Endothelial cell of umbilical vein (primary cell): ENCODE measurements at regions not wholly inside any gene's neighbourhood (a gene's known extent, or its start where the extent isn't known, plus 50 kb on each side); places are given as distances from the start of the nearest gene placed in this dataset.

Experiments used
- BruUV-seq: library from RNA; stranded (reverse); fragments of 400-500 nt; replicated peaks from 2 replicates; lab custom pipeline; 2021; lab: Mats Ljungman, UMichigan
- CTCF ChIA-PET: fragments of 300-600, 350-600 bp; sonication (Branson Sonifier 250); formaldehyde crosslinking; loops from one replicate; lab custom pipeline; 2021; ENCODE audit warnings: antibody characterized with exemption, inconsistent platforms; lab: Charles Lee
- POLR2A ChIA-PET: fragments of 300-600, 350-600 bp; sonication (Branson Sonifier 250); formaldehyde crosslinking; loops from one replicate; lab custom pipeline; 2021; ENCODE audit warnings: antibody characterized with exemption, inconsistent platforms; lab: Charles Lee
- DNase-seq: peaks from one replicate; pipeline ENCODE4 v3.0.0-alpha.2; 2011; ENCODE audit warnings: low read depth, low spot score
- FAIRE-seq: peaks from 2 replicates; lab custom pipeline; 2011; peaks lifted over from hg19 to GRCh38; lab: Jason Lieb, UNC
- H2AFZ ChIP-seq: 2 replicates; pipeline ENCODE4 v1.6.0; 2012; ENCODE audit warnings: low read depth, low read length, control low read depth, inconsistent platforms
- H3K27ac ChIP-seq: 2 replicates; pipeline ENCODE4 v1.5.1; 2011; ENCODE audit warnings: low read depth, mild to moderate bottlenecking, control low read depth, low read length, moderate library complexity; ENCODE audit not compliant: insufficient read depth
- H3K27me3 ChIP-seq, 2 experiments: 2 replicates each; pipeline versions ENCODE4 v1.6.0 to v1.6.1; 2011; ENCODE audit warnings: low read length in 2 of 2, mixed read lengths in 1 of 2; ENCODE audit not compliant: control insufficient read depth in 2 of 2, insufficient read depth in 2 of 2
- H3K36me3 ChIP-seq, 2 experiments: 2 replicates in 1 of 2; 3 replicates in 1 of 2; pipeline ENCODE4 v1.5.1; 2011; ENCODE audit warnings: low read length in 2 of 2, mild to moderate bottlenecking in 1 of 2, moderate library complexity in 1 of 2; ENCODE audit not compliant: control insufficient read depth in 2 of 2, insufficient read depth in 2 of 2; ENCODE audit errors: extremely low read depth in 1 of 2
- H3K4me1 ChIP-seq: 3 replicates; pipeline ENCODE4 v1.5.1; 2011; ENCODE audit warnings: mild to moderate bottlenecking, low read length; ENCODE audit not compliant: control insufficient read depth, insufficient read depth; ENCODE audit errors: extremely low read depth
- H3K4me2 ChIP-seq: 2 replicates; pipeline ENCODE4 v1.6.1; 2011; ENCODE audit warnings: low read length, control low read depth, mixed read lengths; ENCODE audit not compliant: insufficient read depth
- H3K4me3 ChIP-seq, 3 experiments: fragments of 200-600 bp in 1 of 3; sonication (generic), shearing (Covaris generic) in 1 of 3; replicated peaks in 1 of 3; 2 replicates each; pipeline ENCODE4 v1.5.1; 2011 to 2016; ENCODE audit warnings: control low read depth in 3 of 3, low read length in 3 of 3, mild to moderate bottlenecking in 2 of 3, inconsistent platforms in 1 of 3, low read depth in 1 of 3, moderate library complexity in 1 of 3; ENCODE audit not compliant: insufficient read depth in 1 of 3
- H3K79me2 ChIP-seq: 2 replicates; pipeline ENCODE4 v1.6.0; 2012; ENCODE audit warnings: low read length, inconsistent platforms; ENCODE audit not compliant: control insufficient read depth, insufficient read depth
- H3K9ac ChIP-seq: replicated peaks from 2 replicates; pipeline ENCODE3; 2011; ENCODE audit warnings: low read length, control low read depth; ENCODE audit not compliant: insufficient read depth; ENCODE audit errors: extremely low read depth
- H3K9me1 ChIP-seq: replicated peaks from 3 replicates; pipeline ENCODE4 v1.6.0; 2011; ENCODE audit warnings: mild to moderate bottlenecking, low read length; ENCODE audit not compliant: control insufficient read depth, insufficient read depth; ENCODE audit errors: extremely low read depth
- H3K9me3 ChIP-seq: replicated peaks from 2 replicates; pipeline ENCODE4 v1.5.1; 2012; ENCODE audit warnings: low read length, inconsistent platforms; ENCODE audit not compliant: control insufficient read depth, insufficient read depth
- H4K20me1 ChIP-seq: replicated peaks from 2 replicates; pipeline ENCODE3; 2011; ENCODE audit warnings: mild to moderate bottlenecking, low read length; ENCODE audit not compliant: control insufficient read depth, insufficient read depth; ENCODE audit errors: extremely low read depth
- CTCF ChIP-seq, 2 donors: IDR thresholded peaks; 1 replicate in 1 of 2; 2 replicates in 1 of 2; pipeline ENCODE4 v1.5.1; 2011; ENCODE audit warnings: low read length in 2 of 2, mild to moderate bottlenecking in 2 of 2, moderate library complexity in 2 of 2, control low read depth in 1 of 2, inconsistent platforms in 1 of 2, low read depth in 1 of 2; ENCODE audit not compliant: insufficient read depth in 1 of 2; ENCODE audit errors: extremely low read depth in 1 of 2
- EZH2 ChIP-seq: IDR thresholded peaks from 2 replicates; pipeline ENCODE4 v1.6.1; 2012; ENCODE audit warnings: borderline replicate concordance, low read depth, mild to moderate bottlenecking, moderate library complexity, low read length, inconsistent platforms; ENCODE audit not compliant: severe bottlenecking
- FOS ChIP-seq: IDR thresholded peaks from 2 replicates; pipeline ENCODE4 v1.6.1; 2011; ENCODE audit warnings: mild to moderate bottlenecking, low read length, moderate library complexity, borderline replicate concordance; ENCODE audit not compliant: insufficient read depth
- GATA2 ChIP-seq: IDR thresholded peaks from 2 replicates; pipeline ENCODE4 v1.7.0; 2011; ENCODE audit warnings: low read depth, mild to moderate bottlenecking, moderate library complexity, mixed read lengths, low read length; ENCODE audit not compliant: insufficient read length, insufficient read depth
- JUN ChIP-seq: IDR thresholded peaks from 2 replicates; pipeline ENCODE4 v1.6.1; 2011; ENCODE audit warnings: borderline replicate concordance, low read depth; ENCODE audit not compliant: insufficient read length, insufficient read depth
- MAX ChIP-seq: IDR thresholded peaks from 2 replicates; pipeline ENCODE4 v1.6.1; 2011; ENCODE audit not compliant: insufficient read depth, insufficient read length
- MYC ChIP-seq: IDR thresholded peaks from one replicate; pipeline ENCODE4 v1.6.1; 2011; ENCODE audit warnings: mild to moderate bottlenecking, low read depth, low read length
- POLR2A ChIP-seq: IDR thresholded peaks from 2 replicates; pipeline ENCODE4 v1.6.1; 2012; ENCODE audit warnings: low read depth, mild to moderate bottlenecking, control low read depth, low read length
- POLR2AphosphoS5 ChIP-seq: IDR thresholded peaks from 2 replicates; pipeline ENCODE4 v1.6.1; 2012; ENCODE audit warnings: low read depth, mild to moderate bottlenecking, control low read depth, low read length, moderate library complexity; ENCODE audit not compliant: insufficient read depth
- dilution Hi-C: fragments of 300-500 bp; cut with MboI; formaldehyde crosslinking; loops from one replicate; pipeline ENCODE4 v1.15.0; 2019; ENCODE audit warnings: low sequenced_read_pairs; ENCODE audit not compliant: extremely low pct_ligation_motif_present
- intact Hi-C: fragments of 100-400 bp; cut with micrococcal nuclease; formaldehyde crosslinking; loops from one replicate; pipeline ENCODE4 v1.10.0; 2022

GRCh38 chr6:99189823-99190721, 159.4 kb downstream of the FAXC start:
- Histone ChIP-seq H2AFZ (no peak overlapping the region), H3K79me2 (no peaks in the 10 kb centered on the region), H3K4me3 (no peak overlapping the region), H4K20me1 (no peaks in the 10 kb centered on the region), H3K9me3 (no peaks in the 10 kb centered on the region), H3K9me1 (no peaks in the 10 kb centered on the region), H3K36me3 (no peaks in the 10 kb centered on the region), H3K4me2 (no peak overlapping the region), H3K4me1 (no peaks in the 10 kb centered on the region), H3K9ac (no peak overlapping the region), H3K27ac (no peak overlapping the region), H3K27me3 (no peaks in the 10 kb centered on the region)
- dilution Hi-C loops, result no loop called here
- TF ChIP-seq GATA2 (no peak), CTCF (IDR thresholded peaks at IDR 0.05; ENCODE audit: extremely low read depth in 1 of 2, insufficient read depth in 1 of 2, low read depth in 1 of 2, low read length in 2 of 2) (no peak), MAX (no peak), EZH2 (no peak), MYC (no peak), POLR2A (no peak), FOS (no peak), POLR2AphosphoS5 (no peak), JUN (no peak)
- DNase-seq, result no peak
- FAIRE-seq, result no peak
- POLR2A ChIA-PET, result no interaction called here
- no TSS peak for BruUV-seq
- CTCF ChIA-PET, result no interaction called here
- intact Hi-C loops, result no loop called here
